HUES6 (cell line): ENCODE measurements at regions not wholly inside any gene's neighbourhood (a gene's known extent, or its start where the extent isn't known, plus 50 kb on each side); places are given as distances from the start of the nearest gene placed in this dataset.

Experiments
- H3K27ac ChIP-seq: 2 replicates; pipeline ENCODE4 v1.7.0; 2013; ENCODE audit warnings: low read depth, mild to moderate bottlenecking, low read length, inconsistent platforms
- H3K27me3 ChIP-seq: 2 replicates; pipeline ENCODE4 v1.6.1; 2013; ENCODE audit warnings: low read length; ENCODE audit not compliant: control insufficient read depth, insufficient read depth
- H3K36me3 ChIP-seq: 2 replicates; pipeline ENCODE4 v1.6.1; 2013; ENCODE audit warnings: low read length; ENCODE audit not compliant: control insufficient read depth, insufficient read depth
- H3K4me1 ChIP-seq: 2 replicates; pipeline ENCODE4 v1.6.1; 2013; ENCODE audit warnings: low read length; ENCODE audit not compliant: control insufficient read depth, insufficient read depth
- H3K4me3 ChIP-seq: 2 replicates; pipeline ENCODE4 v1.5.1; 2013; ENCODE audit warnings: low read depth, low read length
- H3K9ac ChIP-seq: one replicate; pipeline ENCODE4 v1.6.1; 2013; ENCODE audit warnings: mild to moderate bottlenecking, low read length
- H3K9me3 ChIP-seq: 2 replicates; pipeline ENCODE4 v1.6.1; 2013; ENCODE audit warnings: low read depth, low read length; ENCODE audit not compliant: control insufficient read depth, insufficient read depth

DNA sequence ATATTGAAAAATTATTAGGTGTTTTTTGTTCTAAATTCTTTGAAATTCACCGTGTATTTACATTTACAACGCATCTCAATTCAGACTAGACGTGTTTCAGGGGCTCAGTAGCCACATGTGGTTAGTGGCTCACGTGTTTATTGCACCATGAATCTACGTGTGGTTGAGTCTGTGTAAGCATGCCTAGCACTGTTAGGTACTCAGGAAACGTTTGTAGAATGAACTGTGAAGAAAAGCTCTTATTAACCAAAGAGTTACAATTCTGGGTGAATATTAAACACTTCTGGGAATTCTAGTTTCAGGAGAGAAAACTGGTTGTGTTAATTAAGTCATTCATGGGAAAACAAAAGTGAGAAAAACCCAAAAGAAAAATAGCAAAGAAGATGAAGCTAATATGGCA, 117.5 kb upstream of the CDH6 start:
- H3K4me3 ChIP-seq, result no peak overlapping the region
- H3K4me1 ChIP-seq, result no peaks in the 10 kb centered on the region
- H3K27me3 ChIP-seq, result no peaks in the 10 kb centered on the region
- no peak overlapping the region for H3K9ac ChIP-seq
- no peak overlapping the region for H3K27ac ChIP-seq
- peaks cover 11% of the 10 kb centered on the region for H3K9me3 ChIP-seq
- H3K36me3 ChIP-seq, result no peaks in the 10 kb centered on the region

DNA sequence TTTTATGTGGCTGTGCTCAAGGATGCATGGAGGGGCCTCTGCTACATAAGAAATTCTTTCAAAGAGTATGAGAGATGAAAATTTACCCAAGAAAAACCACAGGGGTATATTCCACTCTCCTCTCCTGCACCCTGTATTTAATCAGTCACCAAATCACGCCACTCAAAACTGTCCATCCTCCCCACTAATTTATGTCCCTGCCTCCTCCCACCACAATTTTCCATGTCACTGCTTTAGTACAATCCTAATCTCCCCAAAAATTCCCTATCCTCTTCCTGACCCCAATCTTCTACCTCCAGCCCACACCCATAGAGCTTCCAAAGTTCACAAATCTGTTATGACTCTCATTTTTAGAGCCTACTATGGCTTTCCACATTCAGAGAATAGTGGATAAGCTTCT, 125.2 kb upstream of the CDH6 start:
- Histone ChIP-seq H3K4me1 (no peaks in the 10 kb centered on the region), H3K27ac (no peak overlapping the region), H3K9me3 (no peaks in the 10 kb centered on the region), H3K4me3 (no peak overlapping the region), H3K9ac (no peak overlapping the region), H3K36me3 (no peaks in the 10 kb centered on the region), H3K27me3 (no peaks in the 10 kb centered on the region)

DNA sequence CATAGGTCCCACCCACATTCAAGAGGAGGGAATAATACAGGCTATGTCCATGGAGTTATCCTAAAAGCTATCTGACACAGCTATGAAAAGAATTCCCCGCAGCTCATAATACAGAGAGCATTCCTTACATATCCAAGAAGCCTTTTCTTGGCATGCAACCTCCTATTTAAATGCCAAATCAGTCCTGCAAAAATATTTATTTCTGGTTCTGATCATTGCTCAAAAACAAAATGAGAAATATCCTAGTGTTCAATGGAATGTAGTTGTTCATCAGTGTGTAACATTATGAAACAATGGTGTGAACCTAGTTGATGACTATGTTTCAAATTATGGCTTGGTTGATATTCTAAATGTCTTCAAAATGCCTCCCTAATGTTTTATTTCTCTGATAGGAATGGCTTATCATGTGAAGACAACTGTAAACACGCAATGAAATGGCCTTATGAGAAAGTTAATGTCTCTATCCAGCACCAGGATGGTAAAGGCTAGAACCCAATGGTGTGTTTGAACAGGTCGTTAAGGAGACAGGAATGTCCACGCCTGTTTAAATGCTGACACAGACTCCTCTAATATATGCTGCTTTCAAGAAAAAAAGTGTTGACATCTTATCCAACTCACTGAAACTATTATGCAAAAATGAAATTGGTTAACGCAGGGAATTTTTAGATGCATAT, 126.7 kb upstream of the CDH6 start:
- Histone ChIP-seq H3K4me1 (no peaks in the 10 kb centered on the region), H3K4me3 (no peak overlapping the region), H3K27ac (no peak overlapping the region), H3K36me3 (no peaks in the 10 kb centered on the region), H3K9me3 (no peaks in the 10 kb centered on the region), H3K27me3 (no peaks in the 10 kb centered on the region), H3K9ac (no peak overlapping the region)

DNA sequence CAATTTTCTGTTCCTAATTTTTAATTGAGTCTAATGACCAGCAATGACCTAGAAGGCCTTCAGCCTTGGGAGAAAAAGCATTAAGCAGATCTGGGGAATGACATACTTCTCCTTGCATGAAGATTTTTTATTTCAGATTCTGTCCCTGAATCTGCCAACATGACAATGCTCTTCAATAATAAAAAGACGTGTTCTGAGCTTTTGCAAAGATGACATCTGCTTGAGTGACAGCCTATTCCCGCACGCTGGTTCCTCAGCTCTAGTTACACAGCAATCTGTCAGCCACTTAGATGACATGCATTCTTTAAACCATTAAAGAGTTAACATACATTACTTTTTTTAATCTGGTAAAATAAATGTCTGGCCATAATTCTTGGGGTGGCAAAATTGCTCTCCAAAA, 129.3 kb upstream of the CDH6 start:
- Histone ChIP-seq H3K4me3 (no peak overlapping the region), H3K9me3 (no peaks in the 10 kb centered on the region), H3K27me3 (no peaks in the 10 kb centered on the region), H3K9ac (no peak overlapping the region), H3K4me1 (no peaks in the 10 kb centered on the region), H3K27ac (no peak overlapping the region), H3K36me3 (no peaks in the 10 kb centered on the region)

DNA sequence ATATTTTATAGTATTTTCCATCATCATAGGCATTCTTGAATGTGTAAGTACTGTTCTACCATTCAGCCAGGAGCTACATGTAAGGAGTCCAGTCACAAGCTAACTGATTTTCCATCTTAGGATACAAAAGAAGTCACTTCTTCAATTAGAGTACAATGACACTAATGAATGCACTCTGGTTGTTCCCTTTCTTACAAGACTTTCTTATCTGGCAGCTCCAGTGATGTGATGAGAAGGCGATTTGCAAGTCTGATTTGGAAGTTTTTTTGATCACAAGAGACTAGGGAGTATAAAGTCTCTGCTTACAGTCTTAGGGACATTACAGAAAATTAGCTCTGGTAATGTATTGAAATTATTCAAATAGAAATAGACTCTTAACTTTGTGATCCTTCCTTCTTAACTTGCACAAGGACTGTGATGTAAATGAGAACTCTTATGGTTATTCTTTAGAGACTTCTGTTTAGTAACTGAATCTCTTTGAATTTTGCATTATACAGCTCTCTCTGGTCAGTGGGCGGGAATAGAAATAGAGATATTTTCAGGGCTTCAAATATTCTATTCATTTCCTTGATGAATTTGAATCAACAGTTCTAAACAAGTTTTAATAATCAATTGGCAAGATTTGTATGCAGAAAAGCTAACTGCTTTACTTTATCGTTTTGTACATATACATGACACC, 130.4 kb upstream of the CDH6 start:
- H3K9me3 ChIP-seq, result no peaks in the 10 kb centered on the region

DNA sequence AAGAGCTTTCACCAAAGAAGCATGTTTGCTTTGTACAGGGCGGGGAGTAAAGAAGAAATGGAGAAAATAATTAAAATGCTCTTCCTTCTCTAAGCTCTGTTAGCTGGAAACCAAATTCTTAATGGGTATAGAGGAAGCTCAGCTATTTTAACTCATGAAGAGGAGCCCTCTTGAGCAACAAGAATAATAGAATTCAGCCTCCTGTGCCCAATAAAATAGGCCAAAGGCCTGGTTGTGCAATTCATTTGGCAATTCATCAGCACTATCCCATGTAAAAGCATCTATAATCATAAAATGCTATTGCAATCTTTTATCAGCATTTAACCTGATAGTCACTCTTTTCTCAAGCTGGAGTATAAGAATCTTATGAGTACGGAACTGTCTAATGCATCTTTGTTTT, 133.6 kb upstream of the CDH6 start:
- H3K36me3 ChIP-seq, result no peaks in the 10 kb centered on the region
- no peaks in the 10 kb centered on the region for H3K27me3 ChIP-seq
- no peaks in the 10 kb centered on the region for H3K4me1 ChIP-seq
- H3K9me3 ChIP-seq, result no peaks in the 10 kb centered on the region
- H3K4me3 ChIP-seq, result no peak overlapping the region
- no peak overlapping the region for H3K9ac ChIP-seq
- no peak overlapping the region for H3K27ac ChIP-seq

More for the DNA sequence above, 130.4 kb upstream of the CDH6 start:
- H3K27me3 ChIP-seq, result no peaks in the 10 kb centered on the region
- no peak overlapping the region for H3K4me3 ChIP-seq
- no peaks in the 10 kb centered on the region for H3K36me3 ChIP-seq
- no peaks in the 10 kb centered on the region for H3K4me1 ChIP-seq
- no peak overlapping the region for H3K27ac ChIP-seq
- no peak overlapping the region for H3K9ac ChIP-seq

DNA sequence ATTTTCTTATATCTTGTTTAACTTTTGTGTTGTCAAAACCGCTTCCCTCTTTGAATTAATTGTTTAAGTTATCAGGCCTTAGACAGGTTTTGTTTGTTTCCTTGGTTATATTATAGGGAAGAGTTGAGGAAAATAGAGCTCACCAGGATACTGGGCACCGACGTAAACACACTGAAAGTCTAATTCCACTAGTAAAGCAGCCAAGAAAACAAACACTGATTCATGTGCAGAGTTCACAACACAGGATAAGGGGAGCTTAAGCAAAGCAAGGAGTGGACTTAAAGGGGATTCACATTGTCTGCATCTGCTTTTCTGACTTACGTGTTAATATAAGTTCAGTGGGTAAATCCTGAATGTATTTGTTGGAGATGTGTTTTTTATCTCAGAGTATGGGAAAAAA, 139.0 kb upstream of the CDH6 start:
- no peak overlapping the region for H3K27ac ChIP-seq
- peaks cover 10% of the 10 kb centered on the region; the same call in 1 of the 2 replicates for H3K4me1 ChIP-seq
- no peaks in the 10 kb centered on the region for H3K27me3 ChIP-seq
- H3K4me3 ChIP-seq, result no peak overlapping the region
- no peak overlapping the region for H3K9ac ChIP-seq
- H3K36me3 ChIP-seq, result no peaks in the 10 kb centered on the region
- H3K9me3 ChIP-seq, result no peaks in the 10 kb centered on the region

DNA sequence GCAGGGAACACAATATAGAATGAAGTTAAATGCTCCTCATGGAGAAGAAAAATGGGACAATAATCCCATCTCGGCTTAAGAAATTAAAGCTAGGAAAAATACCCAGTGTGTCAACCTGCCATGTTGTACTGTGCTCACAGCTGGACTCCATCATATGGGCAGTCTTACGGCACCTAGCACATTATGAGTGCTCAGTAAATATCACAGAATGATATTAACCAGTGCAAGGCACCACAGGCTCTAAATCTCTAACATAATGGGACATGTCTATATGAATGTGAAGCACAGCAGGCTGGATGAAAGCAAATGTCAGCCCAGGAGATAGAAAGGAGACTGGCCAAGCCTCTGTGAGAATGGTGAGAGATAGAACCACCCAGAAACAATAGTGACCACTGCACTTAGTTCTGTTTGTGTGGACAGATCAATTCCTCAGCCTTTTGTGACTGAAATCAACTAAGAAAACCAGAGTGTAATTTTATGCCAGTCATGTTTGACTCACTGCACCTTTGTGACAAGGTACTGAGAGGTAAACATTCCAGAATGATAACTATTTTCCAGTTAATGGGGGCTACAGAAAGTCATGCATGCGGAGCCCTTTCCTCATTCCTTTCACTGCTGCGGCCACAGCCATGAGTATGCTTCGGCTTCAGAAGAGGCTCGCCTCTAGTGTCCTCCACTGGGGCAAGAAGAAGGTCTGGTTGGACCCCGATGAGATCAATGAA, 140.4 kb upstream of the CDH6 start:
- Histone ChIP-seq H3K9me3 (no peaks in the 10 kb centered on the region), H3K36me3 (no peaks in the 10 kb centered on the region), H3K4me3 (no peak overlapping the region), H3K27me3 (no peaks in the 10 kb centered on the region), H3K9ac (no peak overlapping the region), H3K27ac (no peak overlapping the region), H3K4me1 (peaks cover 22% of the 10 kb centered on the region; the same call in 1 of the 2 replicates)

DNA sequence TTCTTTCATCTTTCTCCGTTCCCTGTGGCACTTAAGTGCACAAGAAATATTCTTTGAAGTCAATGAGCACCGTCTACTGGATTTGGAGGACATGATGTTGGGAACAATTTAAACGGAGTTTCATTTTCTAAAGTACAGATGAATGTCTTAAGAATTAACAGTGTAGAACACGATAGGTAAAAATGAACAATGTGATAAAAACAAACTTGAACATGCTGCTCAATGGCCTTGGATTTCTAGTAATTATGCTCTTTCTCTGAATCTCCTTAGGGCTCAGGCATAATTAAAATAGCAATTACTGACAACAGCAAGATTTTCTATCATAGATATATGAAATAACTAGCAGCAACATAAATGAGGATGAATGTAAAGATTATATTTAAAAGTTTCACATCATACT, 142.2 kb upstream of the CDH6 start:
- no peaks in the 10 kb centered on the region for H3K27me3 ChIP-seq
- no peaks in the 10 kb centered on the region for H3K36me3 ChIP-seq
- H3K9ac ChIP-seq, result no peak overlapping the region
- H3K27ac ChIP-seq, result no peak overlapping the region
- H3K4me3 ChIP-seq, result no peak overlapping the region
- H3K4me1 ChIP-seq, result peaks cover 33% of the 10 kb centered on the region; the same call in 1 of the 2 replicates
- H3K9me3 ChIP-seq, result no peaks in the 10 kb centered on the region

DNA sequence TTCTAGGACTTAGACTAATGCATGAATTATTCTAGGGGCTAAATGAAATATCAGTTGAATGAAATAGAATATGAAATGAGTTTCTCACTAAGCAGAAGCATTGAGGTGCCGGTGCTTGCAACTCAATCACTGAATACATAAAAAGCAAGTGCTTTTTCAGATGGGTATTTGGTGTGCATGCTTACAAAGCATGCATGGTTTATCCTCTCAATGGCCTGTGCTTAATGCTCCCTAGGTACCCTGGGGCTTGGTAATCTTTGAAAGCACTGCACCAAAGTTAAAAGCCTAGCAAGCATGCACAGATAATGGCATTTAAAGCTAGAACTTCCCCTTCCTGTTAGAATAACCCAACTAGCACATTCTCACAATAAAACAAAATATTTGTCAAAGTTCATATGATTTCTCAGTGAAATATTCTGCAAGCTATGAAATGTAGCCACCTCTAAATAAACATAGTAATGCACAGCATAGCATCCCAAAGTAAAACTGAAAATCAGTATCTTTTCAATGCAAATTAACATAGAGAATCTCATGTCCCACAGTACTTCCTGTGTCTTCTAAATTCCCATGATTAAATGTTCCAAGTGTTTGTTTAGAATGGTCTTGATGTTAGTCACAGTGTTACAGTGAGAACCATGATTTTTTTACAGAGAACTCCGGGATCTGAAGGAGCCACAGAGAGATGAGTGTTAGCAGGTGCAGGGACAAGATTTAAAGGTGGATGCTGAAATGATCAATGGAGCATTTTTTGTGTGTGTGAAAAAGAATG, 143.4 kb upstream of the CDH6 start:
- Histone ChIP-seq H3K9me3 (no peaks in the 10 kb centered on the region), H3K4me3 (no peak overlapping the region), H3K36me3 (no peaks in the 10 kb centered on the region), H3K27ac (no peak overlapping the region), H3K27me3 (no peaks in the 10 kb centered on the region), H3K4me1 (peaks cover 33% of the 10 kb centered on the region; the same call in 1 of the 2 replicates), H3K9ac (no peak overlapping the region)
